Sigmoid colon (tissue), 6 donors: ENCODE measurements at regions not wholly inside any gene's neighbourhood (a gene's known extent, or its start where the extent isn't known, plus 50 kb on each side); places are given as distances from the start of the nearest gene placed in this dataset.

Experiments
- DNase-seq: peaks from one replicate; pipeline ENCODE4 v3.0.0-alpha.2; 2019
- H3K27ac ChIP-seq, 4 donors: fragments of 200-600 bp; sonication (generic); one replicate each; pipeline ENCODE4 v1.5.1; 2016 to 2019; ENCODE audit warnings: mild to moderate bottlenecking in 1 of 4
- H3K27me3 ChIP-seq, 3 donors: fragments of 200-600 bp; sonication (generic); one replicate each; pipeline ENCODE4 v1.5.1; 2019; ENCODE audit warnings: mild to moderate bottlenecking in 1 of 3
- H3K36me3 ChIP-seq, 4 donors: fragments of 200-600 bp; sonication (generic); one replicate each; pipeline ENCODE4 v1.5.1; 2016 to 2019
- H3K4me1 ChIP-seq, 4 donors: fragments of 200-600 bp; sonication (generic); one replicate each; pipeline ENCODE4 v1.5.1; 2017 to 2019
- H3K4me3 ChIP-seq, 4 donors: fragments of 200-600 bp; sonication (generic); one replicate each; pipeline ENCODE4 v1.5.1; 2017 to 2019; ENCODE audit warnings: mild to moderate bottlenecking in 2 of 4, moderate library complexity in 1 of 4
- H3K9me3 ChIP-seq, 4 donors: fragments of 200-600 bp in 3 of 4; sonication (generic) in 3 of 4; one replicate each; pipeline versions ENCODE4 v1.5.1 to v1.6.1; 2013 to 2019
- CTCF ChIP-seq, 4 experiments: fragments of 450-650 bp in 3 of 4; fragments of 200-600 bp in 1 of 4; IDR thresholded peaks; one replicate each; pipeline ENCODE4 v1.5.1; 2016 to 2019; ENCODE audit warnings: antibody characterized with exemption in 4 of 4, mild to moderate bottlenecking in 3 of 4, moderate library complexity in 2 of 4
- EP300 ChIP-seq, 4 donors: sonication (generic); formaldehyde crosslinking; IDR thresholded peaks; one replicate each; pipeline ENCODE4 v1.6.1; 2017; ENCODE audit warnings: antibody characterized with exemption in 4 of 4
- POLR2A ChIP-seq, 2 donors: fragments of 450-650 bp; IDR thresholded peaks; one replicate each; pipeline ENCODE4 v1.6.1; 2016; ENCODE audit warnings: antibody characterized with exemption in 2 of 2, mild to moderate bottlenecking in 2 of 2, moderate library complexity in 2 of 2
- POLR2AphosphoS5 ChIP-seq, 4 donors: sonication (generic); formaldehyde crosslinking; IDR thresholded peaks; one replicate each; pipeline ENCODE4 v1.6.1; 2017; ENCODE audit warnings: antibody characterized with exemption in 4 of 4
- WGBS, 2 donors: extraction: QIAGEN DNeasy Blood & Tissue Kit; methylation state at CpG; one replicate each; pipeline ENCODE4 v1.1.7; 2013; 5-methylcytosine and 5-hydroxymethylcytosine counted together
- intact Hi-C: fragments of 100-400 bp; cut with DNase I; formaldehyde crosslinking; loops from one replicate; pipeline ENCODE4 v1.15.1; 2023
- donor health status: healthy with polysubstance abuse.
- donor health status: healthy.

GRCh38 chr6:121526282-121526681 lies 90.8 kb downstream of the GJA1 start:
- no peaks in the 10 kb centered on the region for H3K27me3 ChIP-seq
- H3K9me3 ChIP-seq: no peaks in the 10 kb centered on the region
- TF ChIP-seq POLR2AphosphoS5 (IDR thresholded peaks at IDR 0.05) (peak; percentile 43 to 93 (median 72)), CTCF (IDR thresholded peaks at IDR 0.05) (no peak), POLR2A (IDR thresholded peaks at IDR 0.05) (no peak), EP300 (IDR thresholded peaks at IDR 0.05) (no peak)
- H3K36me3 ChIP-seq: no peaks in the 10 kb centered on the region
- H3K27ac ChIP-seq: no peak overlapping the region
- intact Hi-C loops: no loop called here
- 75 to 84% methylated on average over 1 of the region's 1 CpG for WGBS, 2 donors
- DNase-seq: no peak
- peaks cover 0 to 42% (median 31%) of the 10 kb centered on the region in 4 donors for H3K4me1 ChIP-seq
- H3K4me3 ChIP-seq: no peak overlapping the region

GRCh38 chr6:121531658-121532169 lies 96.3 kb downstream of the GJA1 start:
- intact Hi-C loops: no loop called here

GRCh38 chr6:121533321-121533841 lies 97.9 kb downstream of the GJA1 start:
- H3K9me3 ChIP-seq: no peaks in the 10 kb centered on the region
- no peak overlapping the region for H3K4me3 ChIP-seq
- no peaks in the 10 kb centered on the region for H3K36me3 ChIP-seq
- H3K27me3 ChIP-seq: no peaks in the 10 kb centered on the region
- intact Hi-C loops: no loop called here
- no peaks in the 10 kb centered on the region for H3K4me1 ChIP-seq
- TF ChIP-seq EP300 (IDR thresholded peaks at IDR 0.05) (no peak), POLR2AphosphoS5 (IDR thresholded peaks at IDR 0.05) (no peak), CTCF (IDR thresholded peaks at IDR 0.05) (no peak), POLR2A (IDR thresholded peaks at IDR 0.05) (no peak)
- WGBS, 2 donors: 60 to 76% methylated on average over 3 of the region's 3 CpGs
- no peak overlapping the region for H3K27ac ChIP-seq
- no peak for DNase-seq

More at GRCh38 chr6:121531658-121532169, 96.3 kb downstream of the GJA1 start:
- H3K4me3 ChIP-seq: no peak overlapping the region
- no peaks in the 10 kb centered on the region for H3K9me3 ChIP-seq
- H3K4me1 ChIP-seq: peaks cover 0 to 5% (median under 1%) of the 10 kb centered on the region in 4 donors
- H3K27ac ChIP-seq: no peak overlapping the region
- 19 to 37% methylated on average over 4 of the region's 4 CpGs for WGBS, 2 donors
- no peaks in the 10 kb centered on the region for H3K27me3 ChIP-seq
- no peaks in the 10 kb centered on the region for H3K36me3 ChIP-seq
- no peak for TF ChIP-seq POLR2A (IDR thresholded peaks at IDR 0.05)
- TF ChIP-seq CTCF (IDR thresholded peaks at IDR 0.05): no peak
- TF ChIP-seq EP300 (IDR thresholded peaks at IDR 0.05): no peak
- no peak for TF ChIP-seq POLR2AphosphoS5 (IDR thresholded peaks at IDR 0.05)
- DNase-seq: no peak

GRCh38 chr6:121535777-121536176 lies 100.3 kb downstream of the GJA1 start:
- H3K27ac ChIP-seq: no peak overlapping the region
- no peak for DNase-seq
- H3K9me3 ChIP-seq: no peaks in the 10 kb centered on the region
- H3K27me3 ChIP-seq: no peaks in the 10 kb centered on the region
- WGBS, 2 donors: 87 to 92% methylated on average over 4 of the region's 4 CpGs
- intact Hi-C loops: no loop called here
- H3K4me1 ChIP-seq: no peaks in the 10 kb centered on the region
- no peaks in the 10 kb centered on the region for H3K36me3 ChIP-seq
- H3K4me3 ChIP-seq: no peak overlapping the region
- TF ChIP-seq EP300 (IDR thresholded peaks at IDR 0.05) (no peak), POLR2AphosphoS5 (IDR thresholded peaks at IDR 0.05) (no peak), POLR2A (IDR thresholded peaks at IDR 0.05) (no peak), CTCF (IDR thresholded peaks at IDR 0.05) (no peak)

- H3K36me3 ChIP-seq: no peaks in the 10 kb centered on the region
- H3K9me3 ChIP-seq: no peaks in the 10 kb centered on the region
- H3K4me3 ChIP-seq: no peak overlapping the region
- DNase-seq: no peak
- WGBS, 2 donors: 80 to 87% methylated on average over 2 of the region's 2 CpGs
- H3K4me1 ChIP-seq: no peaks in the 10 kb centered on the region
- TF ChIP-seq CTCF (IDR thresholded peaks at IDR 0.05) (no peak), POLR2A (IDR thresholded peaks at IDR 0.05) (no peak), POLR2AphosphoS5 (IDR thresholded peaks at IDR 0.05) (no peak), EP300 (IDR thresholded peaks at IDR 0.05) (no peak)
- no peak overlapping the region for H3K27ac ChIP-seq
- intact Hi-C loops: no loop called here
- H3K27me3 ChIP-seq: no peaks in the 10 kb centered on the region
These were observed 100.9 kb downstream of the GJA1 start for GRCh38 chr6:121536345-121536744.
